GM23338 (cell line): ENCODE measurements at regions not wholly inside any gene's neighbourhood (a gene's known extent, or its start where the extent isn't known, plus 50 kb on each side); places are given as distances from the start of the nearest gene placed in this dataset.

ENCODE experiments used
- ATAC-seq: fragments of 200-7000 bp; cut with Tn5 transposase; 3 replicates; pipeline ENCODE4 v1.9.1; 2020
- DNase-seq: peaks from one replicate; pipeline ENCODE4 v3.0.0-alpha.2; 2015; ENCODE audit warnings: low spot score
- H2AFZ ChIP-seq: fragments of 200-600 bp; sonication (generic); 2 replicates; pipeline ENCODE4 v1.8.0; 2016; ENCODE audit warnings: antibody characterized with exemption, mild to moderate bottlenecking, moderate library complexity
- H3F3A ChIP-seq: fragments of 200-600 bp; sonication (generic); replicated peaks from 2 replicates; pipeline ENCODE4 v1.8.0; 2017; ENCODE audit warnings: antibody characterized with exemption, mixed run types, low read depth
- H3K27ac ChIP-seq: fragments of 200-600 bp; sonication (generic); 2 replicates; pipeline ENCODE4 v1.6.1; 2016; ENCODE audit warnings: low read depth
- H3K27me3 ChIP-seq: fragments of 200-600 bp; sonication (generic); 2 replicates; pipeline ENCODE4 v1.8.0; 2016; ENCODE audit warnings: mild to moderate bottlenecking, mixed run types, moderate library complexity; ENCODE audit not compliant: insufficient read depth
- H3K36me3 ChIP-seq: fragments of 200-600 bp; sonication (generic); 2 replicates; pipeline ENCODE4 v1.8.0; 2016; ENCODE audit warnings: mild to moderate bottlenecking; ENCODE audit not compliant: insufficient read depth
- H3K4me1 ChIP-seq: fragments of 200-600 bp; sonication (generic); 2 replicates; pipeline ENCODE4 v1.8.0; 2016; ENCODE audit warnings: mild to moderate bottlenecking, moderate library complexity; ENCODE audit not compliant: insufficient read depth
- H3K4me2 ChIP-seq: fragments of 200-600 bp; sonication (generic); 2 replicates; pipeline ENCODE4 v1.7.1; 2017; ENCODE audit warnings: mixed run types
- H3K4me3 ChIP-seq: fragments of 200-600 bp; sonication (generic); 2 replicates; pipeline ENCODE4 v1.6.1; 2016; ENCODE audit warnings: mixed run types
- H3K79me2 ChIP-seq: fragments of 200-600 bp; sonication (generic); replicated peaks from 2 replicates; pipeline ENCODE4 v1.8.0; 2017; ENCODE audit warnings: mild to moderate bottlenecking; ENCODE audit not compliant: insufficient read depth
- H3K9me2 ChIP-seq: fragments of 200-600 bp; sonication (generic); 2 replicates; pipeline ENCODE4 v1.8.0; 2017; ENCODE audit not compliant: insufficient read depth
- H4K20me1 ChIP-seq: fragments of 200-600 bp; sonication (generic); replicated peaks from 2 replicates; pipeline ENCODE4 v1.8.0; 2017; ENCODE audit warnings: mild to moderate bottlenecking; ENCODE audit not compliant: insufficient read depth
- H3K27ac Mint-ChIP-seq: 2 replicates; pipeline ENCODE4 v1.8.0; 2020; ENCODE audit warnings: inconsistent platforms, mild to moderate bottlenecking, moderate library complexity, mixed read lengths
- H3K27me3 Mint-ChIP-seq: 3 replicates; pipeline ENCODE4 v1.8.0; 2022; ENCODE audit warnings: low read depth, mild to moderate bottlenecking, moderate library complexity, mixed read lengths, inconsistent platforms; ENCODE audit not compliant: insufficient read depth, poor library complexity
- H3K36me3 Mint-ChIP-seq: 3 replicates; pipeline ENCODE4 v1.8.0; 2021; ENCODE audit warnings: low read depth, mild to moderate bottlenecking, inconsistent platforms, moderate library complexity, mixed read lengths
- H3K4me1 Mint-ChIP-seq: 3 replicates; pipeline ENCODE4 v1.8.0; 2020; ENCODE audit warnings: mild to moderate bottlenecking, inconsistent platforms, mixed read lengths
- H3K4me3 Mint-ChIP-seq: 3 replicates; pipeline ENCODE4 v1.8.0; 2021; ENCODE audit warnings: moderate library complexity, mild to moderate bottlenecking, inconsistent platforms, mixed read lengths
- H3K9me3 Mint-ChIP-seq: 3 replicates; pipeline ENCODE4 v1.8.0; 2020; ENCODE audit warnings: moderate library complexity, mild to moderate bottlenecking, inconsistent platforms, mixed read lengths
- CREB1 ChIP-seq: fragments of 250-450 bp; sonication (Bioruptor Pico); IDR thresholded peaks from 2 replicates; pipeline ENCODE4 v1.5.0; 2020; ENCODE audit warnings: low read depth, mild to moderate bottlenecking, moderate library complexity
- CTCF ChIP-seq, 2 experiments: fragments of 200-600 bp in 1 of 2; sonication (generic) in 1 of 2; conservative IDR thresholded peaks; 2 replicates each; pipeline versions ENCODE4 v1.5.1 to v1.6.1; 2016 to 2017; ENCODE audit warnings: antibody characterized with exemption in 2 of 2, low read depth in 2 of 2, mild to moderate bottlenecking in 2 of 2, moderate library complexity in 1 of 2
- EZH2 ChIP-seq: fragments of 200-600 bp; sonication (generic); IDR thresholded peaks from one replicate; pipeline ENCODE4 v1.8.0; 2017; ENCODE audit warnings: antibody characterized with exemption, mild to moderate bottlenecking, low read depth; ENCODE audit not compliant: unreplicated experiment
- JUNB ChIP-seq: IDR thresholded peaks from one replicate; pipeline ENCODE4 v1.6.1; 2016; ENCODE audit warnings: antibody characterized with exemption; ENCODE audit not compliant: unreplicated experiment
- POLR2AphosphoS5 ChIP-seq: IDR thresholded peaks from 2 replicates; pipeline ENCODE4 v1.6.1; 2016; ENCODE audit warnings: antibody characterized with exemption, low read depth
- REST ChIP-seq: IDR thresholded peaks from one replicate; pipeline ENCODE4 v1.6.1; 2018; ENCODE audit warnings: antibody characterized with exemption; ENCODE audit not compliant: unreplicated experiment
- ZNF114 ChIP-seq: fragments of 250-450 bp; sonication (Bioruptor Pico); IDR thresholded peaks from 2 replicates; pipeline ENCODE4 v1.5.0; 2020; ENCODE audit warnings: mild to moderate bottlenecking, moderate library complexity
- ZNF331 ChIP-seq: fragments of 250-450 bp; sonication (Bioruptor Pico); IDR thresholded peaks from 2 replicates; pipeline ENCODE4 v1.5.0; 2020; ENCODE audit warnings: low read depth, mild to moderate bottlenecking, moderate library complexity
- ZNF462 ChIP-seq: fragments of 250-450 bp; sonication (Bioruptor Pico); IDR thresholded peaks from 2 replicates; pipeline ENCODE4 v1.5.0; 2020; ENCODE audit warnings: mild to moderate bottlenecking, moderate library complexity
- TF ChIP-seq, protein P1 (sequence below): IDR thresholded peaks from 2 replicates; pipeline ENCODE4 v1.6.1; 2016; ENCODE audit warnings: antibody characterized with exemption

DNA sequence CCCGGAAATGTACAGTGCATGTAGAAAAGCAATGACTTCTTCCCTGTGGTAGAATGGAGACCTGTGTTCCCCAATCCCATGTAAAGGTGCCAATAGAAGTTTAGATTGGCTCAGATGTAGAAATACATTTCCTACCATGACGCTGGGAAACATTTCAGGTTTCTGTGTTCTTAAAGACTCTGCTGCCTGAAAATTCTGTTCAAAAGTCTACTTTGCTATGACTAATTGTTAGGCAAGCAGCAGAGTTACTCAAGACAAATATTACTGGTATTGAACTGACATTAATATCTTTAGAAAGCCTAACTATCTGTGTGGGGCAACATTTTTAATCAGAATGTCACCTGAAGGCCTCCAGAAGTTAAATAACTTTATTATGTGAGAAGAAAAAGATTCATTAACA lies 75.5 kb upstream of the ELL2 start:
- no peaks in the 10 kb centered on the region for H4K20me1 ChIP-seq
- DNase-seq = no peak
- H3K9me2 ChIP-seq = no peaks in the 10 kb centered on the region
- no peaks in the 10 kb centered on the region for H3K4me1 ChIP-seq
- TF ChIP-seq CTCF (conservative IDR thresholded peaks at IDR 0.05; ENCODE audit: low read depth in 2 of 2) (no peak), JUNB (no peak), ZNF114 (CRISPR knock-in tag) (no peak), EZH2 (no peak), REST (no peak), POLR2AphosphoS5 (no peak)
- no peaks in the 10 kb centered on the region for H3K36me3 ChIP-seq
- no peak for ATAC-seq
- no peak overlapping the region for H3K27ac ChIP-seq
- no peak overlapping the region for H3K4me3 ChIP-seq
- no peaks in the 10 kb centered on the region for H3F3A ChIP-seq
- H3K4me1 Mint-ChIP-seq = no peaks in the 10 kb centered on the region
- H3K9me3 Mint-ChIP-seq = peaks cover 9% of the 10 kb centered on the region; the same call in 1 of the 3 replicates
- H3K79me2 ChIP-seq = no peaks in the 10 kb centered on the region
- H3K27me3 Mint-ChIP-seq = no peaks in the 10 kb centered on the region
- H3K27ac Mint-ChIP-seq = no peak overlapping the region
- no peak overlapping the region for H3K4me3 Mint-ChIP-seq
- H3K27me3 ChIP-seq = no peaks in the 10 kb centered on the region
- H2AFZ ChIP-seq = no peak overlapping the region
- H3K36me3 Mint-ChIP-seq = no peaks in the 10 kb centered on the region
- H3K4me2 ChIP-seq = no peak overlapping the region

- no peaks in the 10 kb centered on the region for H3K79me2 ChIP-seq
- H3K9me3 Mint-ChIP-seq = peaks cover 9% of the 10 kb centered on the region; the same call in 1 of the 3 replicates
- H3K36me3 Mint-ChIP-seq = no peaks in the 10 kb centered on the region
- no peak overlapping the region for H2AFZ ChIP-seq
- no peaks in the 10 kb centered on the region for H3F3A ChIP-seq
- H3K36me3 ChIP-seq = no peaks in the 10 kb centered on the region
- no peaks in the 10 kb centered on the region for H3K4me1 ChIP-seq
- H3K27me3 ChIP-seq = no peaks in the 10 kb centered on the region
- no peaks in the 10 kb centered on the region for H4K20me1 ChIP-seq
- no peak overlapping the region for H3K27ac Mint-ChIP-seq
- no peak overlapping the region for H3K4me3 ChIP-seq
- H3K27ac ChIP-seq = no peak overlapping the region
- H3K4me2 ChIP-seq = no peak overlapping the region
- no peak overlapping the region for H3K4me3 Mint-ChIP-seq
- H3K9me2 ChIP-seq = no peaks in the 10 kb centered on the region
- H3K27me3 Mint-ChIP-seq = no peaks in the 10 kb centered on the region
- no peaks in the 10 kb centered on the region for H3K4me1 Mint-ChIP-seq
- DNase-seq = no peak
- no peak for ATAC-seq
- no peak for TF ChIP-seq ZNF331 (CRISPR knock-in tag)
- TF ChIP-seq ZNF462 (CRISPR knock-in tag) = no peak
- TF ChIP-seq JUNB = no peak
- TF ChIP-seq CREB1 = no peak
- TF ChIP-seq EZH2 = no peak
- no peak for TF ChIP-seq ZNF114 (CRISPR knock-in tag)
- TF ChIP-seq, protein P1, sequence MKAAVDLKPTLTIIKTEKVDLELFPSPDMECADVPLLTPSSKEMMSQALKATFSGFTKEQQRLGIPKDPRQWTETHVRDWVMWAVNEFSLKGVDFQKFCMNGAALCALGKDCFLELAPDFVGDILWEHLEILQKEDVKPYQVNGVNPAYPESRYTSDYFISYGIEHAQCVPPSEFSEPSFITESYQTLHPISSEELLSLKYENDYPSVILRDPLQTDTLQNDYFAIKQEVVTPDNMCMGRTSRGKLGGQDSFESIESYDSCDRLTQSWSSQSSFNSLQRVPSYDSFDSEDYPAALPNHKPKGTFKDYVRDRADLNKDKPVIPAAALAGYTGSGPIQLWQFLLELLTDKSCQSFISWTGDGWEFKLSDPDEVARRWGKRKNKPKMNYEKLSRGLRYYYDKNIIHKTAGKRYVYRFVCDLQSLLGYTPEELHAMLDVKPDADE = no peak
Observed at GRCh38 chr5:96036301-96036700, 74.7 kb upstream of the ELL2 start.
